B cell (primary cell): ENCODE measurements at regions not wholly inside any gene's neighbourhood (a gene's known extent, or its start where the extent isn't known, plus 50 kb on each side); places are given as distances from the start of the nearest gene placed in this dataset.

Experiments
- ATAC-seq: fragments of 200-7000 bp; cut with Tn5 transposase; one replicate; pipeline ENCODE4 v1.10.0; 2021; ENCODE audit warnings: low read depth, mild to moderate bottlenecking, moderate number of reproducible peaks, moderate library complexity
- CTCF ChIA-PET: fragments of 350-600 bp; sonication (Branson Sonifier 250); formaldehyde crosslinking; loops from one replicate; lab custom pipeline; 2021; ENCODE audit warnings: antibody characterized with exemption, inconsistent platforms; lab: Charles Lee
- POLR2A ChIA-PET: fragments of 350-600 bp; sonication (Branson Sonifier 250); formaldehyde crosslinking; loops from one replicate; lab custom pipeline; 2021; ENCODE audit warnings: antibody characterized with exemption; lab: Charles Lee
- DNase-seq: peaks from one replicate; pipeline ENCODE4 v3.0.0; 2013
- H2AFZ ChIP-seq: 2 replicates; pipeline ENCODE4 v1.6.1; 2012; ENCODE audit warnings: mild to moderate bottlenecking, low read depth, low read length; ENCODE audit not compliant: insufficient read depth, poor library complexity, severe bottlenecking
- H3K27ac ChIP-seq, 2 donors: 1 replicate in 1 of 2; 2 replicates in 1 of 2; pipeline ENCODE4 v1.5.1; 2012 to 2013; ENCODE audit warnings: low read length in 2 of 2, mild to moderate bottlenecking in 2 of 2, moderate library complexity in 1 of 2
- H3K27me3 ChIP-seq, 4 experiments: fragments of 200-600 bp in 1 of 4; sonication (generic) in 1 of 4; replicated peaks in 1 of 4; 1 replicate in 2 of 4; 2 replicates in 2 of 4; pipeline versions ENCODE4 v1.6.1 to v1.7.0; 2013 to 2016; ENCODE audit warnings: low read length in 3 of 4, mild to moderate bottlenecking in 2 of 4, mixed read lengths in 1 of 4, moderate library complexity in 1 of 4; ENCODE audit not compliant: insufficient read depth in 4 of 4, control insufficient read depth in 3 of 4; ENCODE audit errors: control extremely low read depth in 1 of 4
- H3K36me3 ChIP-seq, 2 experiments: replicated peaks in 1 of 2; 1 replicate in 1 of 2; 2 replicates in 1 of 2; pipeline versions ENCODE4 v1.6.1 to v1.7.1; 2013; ENCODE audit warnings: low read length in 1 of 2; ENCODE audit not compliant: insufficient read depth in 2 of 2, control insufficient read depth in 1 of 2; ENCODE audit errors: control extremely low read depth in 1 of 2, extremely low read depth in 1 of 2
- H3K4me1 ChIP-seq, 2 donors: fragments of 200-600 bp in 1 of 2; sonication (generic) in 1 of 2; 1 replicate in 1 of 2; 2 replicates in 1 of 2; pipeline versions ENCODE4 v1.5.1 to v1.6.1; 2013 to 2017; ENCODE audit warnings: low read length in 2 of 2; ENCODE audit not compliant: control insufficient read depth in 2 of 2, insufficient read depth in 2 of 2
- H3K4me2 ChIP-seq: replicated peaks from 2 replicates; pipeline ENCODE3; 2012; ENCODE audit warnings: mild to moderate bottlenecking, low read depth, low read length; ENCODE audit not compliant: poor library complexity, severe bottlenecking
- H3K4me3 ChIP-seq, 5 experiments: fragments of 200-600 bp in 1 of 5; sonication (generic) in 1 of 5; 1 replicate in 3 of 5; 2 replicates in 2 of 5; pipeline versions ENCODE4 v1.5.1 to v1.7.0; 2011 to 2016; ENCODE audit warnings: low read length in 4 of 5, mild to moderate bottlenecking in 4 of 5, low read depth in 2 of 5, control low read depth in 1 of 5, moderate library complexity in 1 of 5; ENCODE audit not compliant: insufficient read depth in 1 of 5; ENCODE audit errors: control extremely low read depth in 1 of 5, extremely low read depth in 1 of 5
- H3K79me2 ChIP-seq: fragments of 200-600 bp; sonication (generic); one replicate; pipeline ENCODE4 v1.6.0; 2016; ENCODE audit warnings: low read length; ENCODE audit not compliant: control insufficient read depth, insufficient read depth
- H3K9ac ChIP-seq: fragments of 200-600 bp; sonication (generic); 2 replicates; pipeline ENCODE4 v1.6.1; 2017; ENCODE audit warnings: mild to moderate bottlenecking, low read length, moderate library complexity
- H3K9me3 ChIP-seq, 3 donors: one replicate each; pipeline versions ENCODE4 v1.6.1 to v1.7.1; 2013; ENCODE audit warnings: low read length in 2 of 3; ENCODE audit not compliant: control insufficient read depth in 2 of 3, insufficient read depth in 1 of 3; ENCODE audit errors: control extremely low read depth in 1 of 3
- H4K20me1 ChIP-seq: 2 replicates; pipeline ENCODE4 v1.6.0; 2012; ENCODE audit warnings: mild to moderate bottlenecking, low read length; ENCODE audit not compliant: insufficient read depth, control insufficient read depth, poor library complexity, severe bottlenecking
- H3K27ac Mint-ChIP-seq: one replicate; pipeline ENCODE4 v1.8.0; 2021; ENCODE audit warnings: mixed read lengths
- H3K27me3 Mint-ChIP-seq: one replicate; pipeline ENCODE4 v1.8.0; 2021; ENCODE audit warnings: mixed read lengths
- H3K4me1 Mint-ChIP-seq: one replicate; pipeline ENCODE4 v1.8.0; 2021; ENCODE audit warnings: mixed read lengths
- H3K4me3 Mint-ChIP-seq: one replicate; pipeline ENCODE4 v1.8.0; 2021; ENCODE audit warnings: mixed read lengths
- H3K9me3 Mint-ChIP-seq: one replicate; pipeline ENCODE4 v1.8.0; 2022; ENCODE audit warnings: mixed read lengths; ENCODE audit not compliant: insufficient read depth
- EZH2 ChIP-seq: IDR thresholded peaks from 2 replicates; pipeline ENCODE4 v1.6.1; 2012; ENCODE audit warnings: borderline replicate concordance, low read depth, mild to moderate bottlenecking, moderate library complexity, low read length; ENCODE audit not compliant: insufficient read depth, poor library complexity, severe bottlenecking
- WGBS: methylation state at CpG from one replicate; pipeline ENCODE4 v1.1.5; 2013; ENCODE audit warnings: missing lambda C conversion rate; ENCODE audit not compliant: insufficient coverage; 5-methylcytosine and 5-hydroxymethylcytosine counted together
- intact Hi-C: fragments of 100-400 bp; cut with micrococcal nuclease; formaldehyde crosslinking; loops from one replicate; pipeline ENCODE4 v1.10.0; 2022
- TF ChIP-seq, protein P1 (sequence below): fragments of 200-600 bp; IDR thresholded peaks from one replicate; pipeline ENCODE4 v1.8.0; 2022; ENCODE audit warnings: antibody characterized with exemption, mild to moderate bottlenecking

- 100% methylated on average over 3 of the region's 6 CpGs for WGBS
- H3K4me3 ChIP-seq = no peak overlapping the region
- H3K27ac ChIP-seq = no peak overlapping the region
- ChIA-PET POLR2A (no interaction called here), CTCF (no interaction called here)
- H2AFZ ChIP-seq = no peak overlapping the region
- Mint-ChIP-seq H3K4me1 (no peaks in the 10 kb centered on the region), H3K27ac (no peak overlapping the region), H3K27me3 (no peaks in the 10 kb centered on the region), H3K9me3 (peaks cover 3% of the 10 kb centered on the region), H3K4me3 (no peak overlapping the region)
- H3K4me1 ChIP-seq = no peaks in the 10 kb centered on the region
- H3K36me3 ChIP-seq = no peaks in the 10 kb centered on the region
- H3K79me2 ChIP-seq = no peaks in the 10 kb centered on the region
- no peak overlapping the region for H3K4me2 ChIP-seq
- ATAC-seq (no peak), DNase-seq (no peak)
- intact Hi-C loops = no loop called here
- no peak overlapping the region for H3K9ac ChIP-seq
- H4K20me1 ChIP-seq = no peaks in the 10 kb centered on the region
- H3K9me3 ChIP-seq = peaks cover 0 to 6% (median 0%) of the 10 kb centered on the region in 3 donors
- no peaks in the 10 kb centered on the region for H3K27me3 ChIP-seq
- no peak for TF ChIP-seq EZH2
- TF ChIP-seq, protein P1, sequence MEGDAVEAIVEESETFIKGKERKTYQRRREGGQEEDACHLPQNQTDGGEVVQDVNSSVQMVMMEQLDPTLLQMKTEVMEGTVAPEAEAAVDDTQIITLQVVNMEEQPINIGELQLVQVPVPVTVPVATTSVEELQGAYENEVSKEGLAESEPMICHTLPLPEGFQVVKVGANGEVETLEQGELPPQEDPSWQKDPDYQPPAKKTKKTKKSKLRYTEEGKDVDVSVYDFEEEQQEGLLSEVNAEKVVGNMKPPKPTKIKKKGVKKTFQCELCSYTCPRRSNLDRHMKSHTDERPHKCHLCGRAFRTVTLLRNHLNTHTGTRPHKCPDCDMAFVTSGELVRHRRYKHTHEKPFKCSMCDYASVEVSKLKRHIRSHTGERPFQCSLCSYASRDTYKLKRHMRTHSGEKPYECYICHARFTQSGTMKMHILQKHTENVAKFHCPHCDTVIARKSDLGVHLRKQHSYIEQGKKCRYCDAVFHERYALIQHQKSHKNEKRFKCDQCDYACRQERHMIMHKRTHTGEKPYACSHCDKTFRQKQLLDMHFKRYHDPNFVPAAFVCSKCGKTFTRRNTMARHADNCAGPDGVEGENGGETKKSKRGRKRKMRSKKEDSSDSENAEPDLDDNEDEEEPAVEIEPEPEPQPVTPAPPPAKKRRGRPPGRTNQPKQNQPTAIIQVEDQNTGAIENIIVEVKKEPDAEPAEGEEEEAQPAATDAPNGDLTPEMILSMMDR = no peak
Measured at GRCh38 chr19:20315543-20315942, 148.5 kb downstream of the ZNF486 start.

- no peak overlapping the region for H3K9ac ChIP-seq
- no peak overlapping the region for H3K4me2 ChIP-seq
- Mint-ChIP-seq H3K27ac (no peak overlapping the region), H3K9me3 (peaks cover 3% of the 10 kb centered on the region), H3K4me1 (no peaks in the 10 kb centered on the region), H3K4me3 (no peak overlapping the region), H3K27me3 (no peaks in the 10 kb centered on the region)
- POLR2A ChIA-PET = no interaction called here
- peaks cover 0 to 6% (median 0%) of the 10 kb centered on the region in 3 donors for H3K9me3 ChIP-seq
- TF ChIP-seq, protein P1 = no peak
- no peak for TF ChIP-seq EZH2
- H4K20me1 ChIP-seq = no peaks in the 10 kb centered on the region
- intact Hi-C loops = no loop called here
- H2AFZ ChIP-seq = no peak overlapping the region
- no peaks in the 10 kb centered on the region for H3K27me3 ChIP-seq
- no peaks in the 10 kb centered on the region for H3K36me3 ChIP-seq
- H3K4me1 ChIP-seq = no peaks in the 10 kb centered on the region
- 90% methylated on average over 3 of the region's 5 CpGs for WGBS
- CTCF ChIA-PET = no interaction called here
- ATAC-seq (no peak), DNase-seq (no peak)
- H3K4me3 ChIP-seq = no peak overlapping the region
- H3K27ac ChIP-seq = no peak overlapping the region
- no peaks in the 10 kb centered on the region for H3K79me2 ChIP-seq
Measured at GRCh38 chr19:20313894-20314293, 146.9 kb downstream of the ZNF486 start.
